Mesenchymal stem cell (in vitro differentiated cells and primary cell): ENCODE measurements at regions not wholly inside any gene's neighbourhood (a gene's known extent, or its start where the extent isn't known, plus 50 kb on each side); places are given as distances from the start of the nearest gene placed in this dataset.

Source experiments
- DNase-seq: peaks from one replicate; pipeline ENCODE4 v3.0.0-alpha.2; 2013
- H2AFZ ChIP-seq: one replicate; pipeline ENCODE4 v1.6.1; 2013; ENCODE audit warnings: low read depth, mild to moderate bottlenecking, control low read depth, inconsistent platforms, low read length, moderate library complexity
- H2AK5ac ChIP-seq: 2 replicates; pipeline ENCODE4 v1.6.1; 2013; ENCODE audit warnings: low read length, moderate library complexity, mild to moderate bottlenecking, inconsistent platforms; ENCODE audit not compliant: severe bottlenecking
- H2BK120ac ChIP-seq: one replicate; pipeline ENCODE4 v1.6.1; 2013; ENCODE audit warnings: low read depth, mild to moderate bottlenecking, inconsistent platforms, low read length, moderate library complexity
- H2BK12ac ChIP-seq, 2 experiments: one replicate each; pipeline ENCODE4 v1.6.1; 2013; ENCODE audit warnings: inconsistent platforms in 2 of 2, low read length in 2 of 2, mild to moderate bottlenecking in 2 of 2, moderate library complexity in 2 of 2, control low read depth in 1 of 2
- H2BK15ac ChIP-seq: one replicate; pipeline ENCODE4 v1.6.1; 2013; ENCODE audit warnings: mild to moderate bottlenecking, low read depth, inconsistent platforms; ENCODE audit not compliant: poor library complexity, severe bottlenecking
- H2BK5ac ChIP-seq: 2 replicates; pipeline ENCODE4 v1.6.1; 2013; ENCODE audit warnings: low read depth, mild to moderate bottlenecking, low read length, control low read depth, inconsistent platforms; ENCODE audit not compliant: poor library complexity, severe bottlenecking
- H3K14ac ChIP-seq, 2 experiments: one replicate each; pipeline ENCODE4 v1.6.1; 2013; ENCODE audit warnings: inconsistent platforms in 2 of 2, low read length in 2 of 2, control low read depth in 1 of 2, mild to moderate bottlenecking in 1 of 2, moderate library complexity in 1 of 2
- H3K18ac ChIP-seq, 2 experiments: one replicate each; pipeline ENCODE4 v1.6.1; 2013; ENCODE audit warnings: inconsistent platforms in 2 of 2, low read length in 2 of 2, control low read depth in 1 of 2, low read depth in 1 of 2, mild to moderate bottlenecking in 1 of 2
- H3K23ac ChIP-seq, 2 experiments: one replicate each; pipeline ENCODE4 v1.6.1; 2013; ENCODE audit warnings: inconsistent platforms in 2 of 2, low read length in 2 of 2, mild to moderate bottlenecking in 2 of 2, moderate library complexity in 2 of 2, control low read depth in 1 of 2
- H3K27ac ChIP-seq: 2 replicates; pipeline ENCODE4 v1.5.1; 2013; ENCODE audit warnings: mild to moderate bottlenecking, moderate library complexity, low read length, control low read depth, inconsistent platforms; ENCODE audit not compliant: poor library complexity, severe bottlenecking
- H3K27me3 ChIP-seq, 2 experiments: 2 replicates each; pipeline versions ENCODE4 v1.6.1 to v1.7.0; 2013; ENCODE audit warnings: low read length in 2 of 2, mild to moderate bottlenecking in 2 of 2, moderate library complexity in 2 of 2, control low read depth in 1 of 2, inconsistent platforms in 1 of 2; ENCODE audit not compliant: control insufficient read depth in 1 of 2, insufficient read depth in 1 of 2
- H3K36me3 ChIP-seq, 2 experiments: 2 replicates each; pipeline versions ENCODE4 v1.6.1 to v1.7.0; 2013; ENCODE audit warnings: low read length in 2 of 2, control low read depth in 1 of 2, inconsistent platforms in 1 of 2, low read depth in 1 of 2, mild to moderate bottlenecking in 1 of 2; ENCODE audit not compliant: insufficient read depth in 2 of 2, control insufficient read depth in 1 of 2
- H3K4ac ChIP-seq, 2 experiments: one replicate each; pipeline ENCODE4 v1.6.1; 2013; ENCODE audit warnings: inconsistent platforms in 2 of 2, low read length in 2 of 2, mild to moderate bottlenecking in 2 of 2, moderate library complexity in 2 of 2, control low read depth in 1 of 2, low read depth in 1 of 2
- H3K4me1 ChIP-seq: 2 replicates; pipeline ENCODE4 v1.6.1; 2013; ENCODE audit warnings: low read depth, low read length, control low read depth; ENCODE audit not compliant: control insufficient read depth, insufficient read depth
- H3K4me2 ChIP-seq: 2 replicates; pipeline ENCODE4 v1.6.1; 2013; ENCODE audit warnings: low read length, mild to moderate bottlenecking, inconsistent platforms; ENCODE audit not compliant: poor library complexity, severe bottlenecking
- H3K4me3 ChIP-seq, 2 experiments: 2 replicates each; pipeline versions ENCODE4 v1.5.1 to v1.7.0; 2013; ENCODE audit warnings: low read length in 2 of 2, mild to moderate bottlenecking in 2 of 2, control low read depth in 1 of 2, low read depth in 1 of 2; ENCODE audit not compliant: insufficient read depth in 1 of 2
- H3K79me1 ChIP-seq: replicated peaks from 2 replicates; pipeline ENCODE4 v1.6.1; 2013; ENCODE audit warnings: mild to moderate bottlenecking, control low read depth, low read length, inconsistent platforms; ENCODE audit not compliant: poor library complexity, severe bottlenecking
- H3K9ac ChIP-seq: 2 replicates; pipeline ENCODE4 v1.7.0; 2013; ENCODE audit warnings: mild to moderate bottlenecking, low read length, moderate library complexity
- H3K9me3 ChIP-seq: 2 replicates; pipeline ENCODE4 v1.7.0; 2013; ENCODE audit warnings: mild to moderate bottlenecking, low read length; ENCODE audit not compliant: control insufficient read depth
- H4K8ac ChIP-seq: one replicate; pipeline ENCODE4 v1.6.1; 2013; ENCODE audit warnings: inconsistent platforms, mild to moderate bottlenecking, low read length, moderate library complexity
- H4K91ac ChIP-seq: one replicate; pipeline ENCODE4 v1.6.1; 2013; ENCODE audit warnings: mild to moderate bottlenecking, low read length, inconsistent platforms
- WGBS: methylation state at CpG from one replicate; pipeline ENCODE4 v1.1.7; 2013; ENCODE audit warnings: mixed read lengths; 5-methylcytosine and 5-hydroxymethylcytosine counted together

- Histone ChIP-seq H3K79me1 (no peaks in the 10 kb centered on the region), H2BK5ac (no peak overlapping the region), H3K4me3 (no peak overlapping the region), H2BK12ac (no peak overlapping the region), H4K8ac (no peak overlapping the region), H3K4me2 (no peak overlapping the region), H3K18ac (no peak overlapping the region), H2AK5ac (no peak overlapping the region), H3K36me3 (no peaks in the 10 kb centered on the region), H3K23ac (no peak overlapping the region), H3K14ac (no peak overlapping the region), H3K9ac (no peak overlapping the region), H3K27me3 (no peaks in the 10 kb centered on the region), H3K27ac (no peak overlapping the region), H3K4me1 (no peaks in the 10 kb centered on the region), H3K4ac (no peak overlapping the region), H2BK120ac (no peak overlapping the region), H2BK15ac (no peak overlapping the region), H3K9me3 (peaks cover 6% of the 10 kb centered on the region), H2AFZ (no peak overlapping the region), H4K91ac (no peak overlapping the region)
- no peak for DNase-seq
- WGBS = no CpG with 5 or more reads among the region's 2 CpGs
These were observed 355.2 kb downstream of the IRS2 start for GRCh38 chr13:109431217-109431616.

GRCh38 chr13:109428146-109428545 is 358.2 kb downstream of the IRS2 start:
- H3K9me3 ChIP-seq = peaks cover 6% of the 10 kb centered on the region
- H3K27me3 ChIP-seq = no peaks in the 10 kb centered on the region
- H3K4ac ChIP-seq = no peak overlapping the region
- 100% methylated on average over 3 of the region's 3 CpGs for WGBS
- H2AK5ac ChIP-seq = no peak overlapping the region
- no peak overlapping the region for H2BK5ac ChIP-seq
- H3K36me3 ChIP-seq = no peaks in the 10 kb centered on the region
- H3K4me3 ChIP-seq = no peak overlapping the region
- H3K9ac ChIP-seq = no peak overlapping the region
- no peak overlapping the region for H2BK15ac ChIP-seq
- no peak overlapping the region for H3K27ac ChIP-seq
- no peaks in the 10 kb centered on the region for H3K79me1 ChIP-seq
- no peak overlapping the region for H2BK12ac ChIP-seq
- no peaks in the 10 kb centered on the region for H3K4me1 ChIP-seq
- H2BK120ac ChIP-seq = no peak overlapping the region
- H3K18ac ChIP-seq = no peak overlapping the region
- no peak overlapping the region for H3K4me2 ChIP-seq
- no peak overlapping the region for H2AFZ ChIP-seq
- H4K8ac ChIP-seq = no peak overlapping the region
- H4K91ac ChIP-seq = no peak overlapping the region
- H3K23ac ChIP-seq = no peak overlapping the region
- no peak for DNase-seq
- H3K14ac ChIP-seq = no peak overlapping the region

- H3K4me1 ChIP-seq = no peaks in the 10 kb centered on the region
- no peaks in the 10 kb centered on the region for H3K79me1 ChIP-seq
- H2BK12ac ChIP-seq = no peak overlapping the region
- H2AFZ ChIP-seq = no peak overlapping the region
- no peak overlapping the region for H2BK5ac ChIP-seq
- no peak overlapping the region for H3K23ac ChIP-seq
- no peak overlapping the region for H2BK120ac ChIP-seq
- no peak for DNase-seq
- H3K36me3 ChIP-seq = no peaks in the 10 kb centered on the region
- no peak overlapping the region for H4K91ac ChIP-seq
- no peak overlapping the region for H3K18ac ChIP-seq
- H3K4me3 ChIP-seq = no peak overlapping the region
- H3K9ac ChIP-seq = no peak overlapping the region
- no peak overlapping the region for H3K14ac ChIP-seq
- no peaks in the 10 kb centered on the region for H3K27me3 ChIP-seq
- no peak overlapping the region for H3K4me2 ChIP-seq
- H3K9me3 ChIP-seq = peaks cover 6% of the 10 kb centered on the region
- no peak overlapping the region for H2AK5ac ChIP-seq
- H3K4ac ChIP-seq = no peak overlapping the region
- no peak overlapping the region for H4K8ac ChIP-seq
- no peak overlapping the region for H2BK15ac ChIP-seq
- H3K27ac ChIP-seq = no peak overlapping the region
- 92% methylated on average over 2 of the region's 3 CpGs for WGBS
These were observed 358.7 kb downstream of the IRS2 start for GRCh38 chr13:109427695-109428094.

- Histone ChIP-seq H3K4me2 (no peak overlapping the region), H3K4me1 (no peaks in the 10 kb centered on the region), H3K27me3 (no peaks in the 10 kb centered on the region), H3K79me1 (no peaks in the 10 kb centered on the region), H2BK15ac (no peak overlapping the region), H3K23ac (no peak overlapping the region), H3K9ac (no peak overlapping the region), H2BK120ac (no peak overlapping the region), H3K27ac (no peak overlapping the region), H2BK5ac (no peak overlapping the region), H2AK5ac (no peak overlapping the region), H3K36me3 (no peaks in the 10 kb centered on the region), H4K91ac (no peak overlapping the region), H3K14ac (no peak overlapping the region), H2BK12ac (no peak overlapping the region), H4K8ac (no peak overlapping the region), H3K18ac (no peak overlapping the region), H3K4ac (no peak overlapping the region), H3K9me3 (peaks cover 6% of the 10 kb centered on the region), H3K4me3 (no peak overlapping the region), H2AFZ (no peak overlapping the region)
- no CpG with 5 or more reads among the region's 2 CpGs for WGBS
- DNase-seq = no peak
These were observed 359.2 kb downstream of the IRS2 start for GRCh38 chr13:109427148-109427547.
